ENCODE measurements at regions not wholly inside any gene's neighbourhood (a gene's known extent, or its start where the extent isn't known, plus 50 kb on each side); places are given as distances from the start of the nearest gene placed in this dataset.

- Histone ChIP-seq H3K4me3 (replicated peaks; ENCODE audit: insufficient read depth, low read length) (no peak overlapping the region), H3K27me3 (ENCODE audit: insufficient read depth, poor library complexity, severe bottlenecking) (no peaks in the 10 kb centered on the region), H3K27ac (replicated peaks) (peak overlapping the region; percentile 84; the same call in 1 of the 2 replicates)
- no peak for TF ChIP-seq SPI1 (IDR thresholded peaks at IDR 0.05; ENCODE audit: borderline replicate concordance, low read depth)
- DNase-seq (ENCODE audit: low read depth in 1 of 2, low spot score in 1 of 2) = no peak
These were observed 126.6 kb upstream of the CXCR4 start for GRCh38 chr2:136244536-136244885.

GRCh38 chr2:136243638-136244535 is 125.9 kb upstream of the CXCR4 start:
- no peak for DNase-seq (ENCODE audit: low read depth in 1 of 2, low spot score in 1 of 2)
- no peaks in the 10 kb centered on the region for H3K27me3 ChIP-seq (ENCODE audit: insufficient read depth, poor library complexity, severe bottlenecking)
- H3K4me3 ChIP-seq (replicated peaks; ENCODE audit: insufficient read depth, low read length) = no peak overlapping the region
- no peak overlapping the region for H3K27ac ChIP-seq (replicated peaks)
- no peak for TF ChIP-seq GABPA (IDR thresholded peaks at IDR 0.05; ENCODE audit: low read depth)
- TF ChIP-seq SPI1 (IDR thresholded peaks at IDR 0.05; ENCODE audit: borderline replicate concordance, low read depth) = no peak
- no peak for TF ChIP-seq POLR2AphosphoS5 (IDR thresholded peaks at IDR 0.05; ENCODE audit: low read depth)
- TF ChIP-seq CTCF (IDR thresholded peaks at IDR 0.05; ENCODE audit: insufficient read depth, low read length) = no peak
- no peak for TF ChIP-seq REST (IDR thresholded peaks at IDR 0.05; ENCODE audit: insufficient replicate concordance, low read depth)

GRCh38 chr2:136242687-136243277 is 124.8 kb upstream of the CXCR4 start:
- no peak for DNase-seq (ENCODE audit: low read depth in 1 of 2, low spot score in 1 of 2)
- Histone ChIP-seq H3K27me3 (ENCODE audit: insufficient read depth, poor library complexity, severe bottlenecking) (no peaks in the 10 kb centered on the region), H3K4me3 (replicated peaks; ENCODE audit: insufficient read depth, low read length) (no peak overlapping the region), H3K27ac (replicated peaks) (no peak overlapping the region)
- TF ChIP-seq SPI1 (IDR thresholded peaks at IDR 0.05; ENCODE audit: borderline replicate concordance, low read depth) (no peak), REST (IDR thresholded peaks at IDR 0.05; ENCODE audit: insufficient replicate concordance, low read depth) (no peak), POLR2AphosphoS5 (IDR thresholded peaks at IDR 0.05; ENCODE audit: low read depth) (no peak), CTCF (IDR thresholded peaks at IDR 0.05; ENCODE audit: insufficient read depth, low read length) (no peak), GABPA (IDR thresholded peaks at IDR 0.05; ENCODE audit: low read depth) (no peak)

- no peak for DNase-seq (ENCODE audit: low read depth in 1 of 2, low spot score in 1 of 2)
- H3K4me3 ChIP-seq (replicated peaks; ENCODE audit: insufficient read depth, low read length) = no peak overlapping the region
- H3K27ac ChIP-seq (replicated peaks) = no peak overlapping the region
- no peaks in the 10 kb centered on the region for H3K27me3 ChIP-seq (ENCODE audit: insufficient read depth, poor library complexity, severe bottlenecking)
- TF ChIP-seq SPI1 (IDR thresholded peaks at IDR 0.05; ENCODE audit: borderline replicate concordance, low read depth) (no peak), POLR2AphosphoS5 (IDR thresholded peaks at IDR 0.05; ENCODE audit: low read depth) (no peak), REST (IDR thresholded peaks at IDR 0.05; ENCODE audit: insufficient replicate concordance, low read depth) (no peak), GABPA (IDR thresholded peaks at IDR 0.05; ENCODE audit: low read depth) (no peak), CTCF (IDR thresholded peaks at IDR 0.05; ENCODE audit: insufficient read depth, low read length) (no peak)
These were observed 124.2 kb upstream of the CXCR4 start for GRCh38 chr2:136242100-136242499.
